Panc1 (cell line): ENCODE measurements at regions not wholly inside any gene's neighbourhood (a gene's known extent, or its start where the extent isn't known, plus 50 kb on each side); places are given as distances from the start of the nearest gene placed in this dataset.

ENCODE experiments used
- ATAC-seq: fragments of 200-7000 bp; cut with Tn5 transposase; 2 replicates; pipeline ENCODE4 v1.9.1; 2020; ENCODE audit warnings: mild to moderate bottlenecking, moderate library complexity
- BruUV-seq: library from RNA; stranded (reverse); fragments of 400-500 nt; replicated peaks from 2 replicates; lab custom pipeline; 2021; lab: Mats Ljungman, UMichigan
- CTCF ChIA-PET: fragments of 300-600 bp; sonication (Branson Sonifier 250); formaldehyde crosslinking; loops from one replicate; lab custom pipeline; 2022; ENCODE audit warnings: antibody characterized with exemption; lab: Charles Lee
- POLR2A ChIA-PET: fragments of 300-600 bp; sonication (Branson Sonifier 250); formaldehyde crosslinking; loops from one replicate; lab custom pipeline; 2022; ENCODE audit warnings: antibody characterized with exemption; lab: Charles Lee
- DNase-seq: peaks from one replicate; pipeline ENCODE4 v3.0.0-alpha.2; 2010; ENCODE audit warnings: low read depth, low spot score
- H3K27ac ChIP-seq: 2 replicates; pipeline ENCODE4 v1.5.1; 2011; ENCODE audit warnings: mild to moderate bottlenecking, low read length, inconsistent platforms
- H3K27me3 ChIP-seq: fragments of 200-500 bp; sonication (Bioruptor generic); 2 replicates; pipeline ENCODE4 v1.6.0; 2014; ENCODE audit warnings: low read length, inconsistent platforms; ENCODE audit not compliant: control insufficient read depth, insufficient read depth
- H3K36me3 ChIP-seq: fragments of 200-500 bp; sonication (Bioruptor generic); 2 replicates; pipeline ENCODE4 v1.5.1; 2014; ENCODE audit warnings: inconsistent platforms, mild to moderate bottlenecking, low read length, moderate library complexity; ENCODE audit not compliant: control insufficient read depth, insufficient read depth
- H3K4me1 ChIP-seq: 2 replicates; pipeline ENCODE4 v1.5.1; 2011; ENCODE audit warnings: inconsistent platforms, mild to moderate bottlenecking, low read length, moderate library complexity; ENCODE audit not compliant: control insufficient read depth, insufficient read depth
- H3K4me3 ChIP-seq, 2 experiments: 2 replicates each; pipeline ENCODE4 v1.5.1; 2011 to 2012; ENCODE audit warnings: low read depth in 2 of 2, low read length in 2 of 2, mild to moderate bottlenecking in 2 of 2, inconsistent platforms in 1 of 2, moderate library complexity in 1 of 2
- H3K9me3 ChIP-seq: fragments of 200-500 bp; sonication (Bioruptor generic); 2 replicates; pipeline ENCODE4 v1.5.1; 2014; ENCODE audit warnings: low read depth, mild to moderate bottlenecking, inconsistent platforms, low read length, moderate library complexity; ENCODE audit not compliant: control insufficient read depth, insufficient read depth
- CTCF ChIP-seq: fragments of 450-650 bp; IDR thresholded peaks from 2 replicates; pipeline ENCODE4 v1.5.1; 2017; ENCODE audit warnings: mild to moderate bottlenecking
- POLR2AphosphoS5 ChIP-seq: IDR thresholded peaks from 2 replicates; pipeline ENCODE4 v1.6.1; 2012; ENCODE audit warnings: mild to moderate bottlenecking, low read depth, low read length, moderate library complexity
- REST ChIP-seq, 2 experiments: IDR thresholded peaks; 2 replicates each; pipeline ENCODE4 v1.6.1; 2011 to 2012; ENCODE audit warnings: low read depth in 2 of 2, control low read depth in 1 of 2, low read length in 1 of 2, mild to moderate bottlenecking in 1 of 2, moderate library complexity in 1 of 2; ENCODE audit not compliant: insufficient read depth in 1 of 2
- SIN3A ChIP-seq: IDR thresholded peaks from 2 replicates; pipeline ENCODE4 v1.6.1; 2012; ENCODE audit warnings: low read depth, mild to moderate bottlenecking, low read length, moderate library complexity, borderline replicate concordance; ENCODE audit not compliant: insufficient read depth
- in situ Hi-C: cut with HindIII; loops from 2 replicates; pipeline ENCODE4 v1.10.0; 2016; ENCODE audit warnings: low sequenced_read_pairs, low pct_unique_long_range_greater_than_20kb
- intact Hi-C: fragments of 100-400 bp; cut with micrococcal nuclease; formaldehyde crosslinking; loops from one replicate; pipeline ENCODE4 v1.10.0; 2022; ENCODE audit not compliant: unreplicated experiment

- Histone ChIP-seq H3K4me1 (no peaks in the 10 kb centered on the region), H3K36me3 (no peaks in the 10 kb centered on the region), H3K4me3 (no peak overlapping the region), H3K9me3 (no peaks in the 10 kb centered on the region), H3K27ac (no peak overlapping the region), H3K27me3 (no peaks in the 10 kb centered on the region)
- BruUV-seq, result no TSS peak
- intact Hi-C loops, result no loop called here
- no peak for TF ChIP-seq SIN3A
- TF ChIP-seq CTCF, result no peak
- TF ChIP-seq REST (IDR thresholded peaks at IDR 0.05; ENCODE audit: insufficient read depth in 1 of 2, low read depth in 2 of 2, low read length in 1 of 2), result no peak
- ChIA-PET CTCF (no interaction called here), POLR2A (no interaction called here)
- in situ Hi-C loops, result no loop called here
- ATAC-seq (no peak), DNase-seq (no peak)
Measured at GRCh38 chr10:32114508-32114907, 58.3 kb upstream of the KIF5B start.

GRCh38 chr10:32112055-32112454, 55.8 kb upstream of the KIF5B start:
- Histone ChIP-seq H3K4me1 (no peaks in the 10 kb centered on the region), H3K27me3 (no peaks in the 10 kb centered on the region), H3K36me3 (no peaks in the 10 kb centered on the region), H3K9me3 (no peaks in the 10 kb centered on the region), H3K27ac (no peak overlapping the region), H3K4me3 (no peak overlapping the region)
- intact Hi-C loops (no loop called here), in situ Hi-C loops (no loop called here)
- peak; percentile 62; the same call in 1 of the 2 replicates for ATAC-seq
- BruUV-seq, result no TSS peak
- CTCF ChIA-PET, result interaction anchor here (0.8 kb wide), 1 partner anchor 1440 kb away, joined by 4 read pairs; no protein-coding TSS in a partner anchor
- no peak for DNase-seq
- POLR2A ChIA-PET, result no interaction called here
- TF ChIP-seq REST (IDR thresholded peaks at IDR 0.05; ENCODE audit: insufficient read depth in 1 of 2, low read depth in 2 of 2, low read length in 1 of 2) (no peak), SIN3A (no peak), CTCF (no peak), POLR2AphosphoS5 (no peak)
